Skeletal muscle cell (primary cell): ENCODE measurements at regions not wholly inside any gene's neighbourhood (a gene's known extent, or its start where the extent isn't known, plus 50 kb on each side); places are given as distances from the start of the nearest gene placed in this dataset.
"Not testable (repeated sequence)": the region's sequence is repeated elsewhere in the genome, so short reads cannot be mapped to it uniquely, and the experiment has no call there.

ENCODE experiments used
- DNase-seq: peaks from one replicate; pipeline ENCODE4 v3.0.0-alpha.2; 2010; ENCODE audit warnings: low read depth
- H3K4me3 ChIP-seq: 2 replicates; pipeline ENCODE4 v1.5.1; 2011; ENCODE audit warnings: low read depth, mild to moderate bottlenecking, control low read depth, low read length, moderate library complexity

- peak; percentile 72 for DNase-seq
- H3K4me3 ChIP-seq = peak overlapping the region; percentile 27
Measured at GRCh38 chrX:40933706-40934425, 151.4 kb upstream of the USP9X start.

- DNase-seq = no peak
- no peak overlapping the region for H3K4me3 ChIP-seq
Measured at GRCh38 chrX:40936827-40937226, 148.4 kb upstream of the USP9X start.

GRCh38 chrX:40938423-40938822 is 146.8 kb upstream of the USP9X start:
- no peak for DNase-seq
- no peak overlapping the region for H3K4me3 ChIP-seq

GRCh38 chrX:40943093-40943641 is 142.1 kb upstream of the USP9X start:
- DNase-seq = no peak
- H3K4me3 ChIP-seq = no peak overlapping the region

GRCh38 chrX:40945361-40945713 is 139.9 kb upstream of the USP9X start:
- peak; percentile 79 for DNase-seq
- no peak overlapping the region for H3K4me3 ChIP-seq

- DNase-seq = peak; percentile 65
- no peak overlapping the region for H3K4me3 ChIP-seq
Measured at GRCh38 chrX:40947276-40947675, 138.0 kb upstream of the USP9X start.

GRCh38 chrX:40949071-40949470 is 136.2 kb upstream of the USP9X start:
- no peak overlapping the region for H3K4me3 ChIP-seq
- DNase-seq = no peak

- no peak for DNase-seq
- no peak overlapping the region for H3K4me3 ChIP-seq
Measured at GRCh38 chrX:40950546-40950945, 134.7 kb upstream of the USP9X start.

- not testable (repeated sequence) for DNase-seq, H3K4me3 ChIP-seq
Measured at GRCh38 chrX:40951407-40951806, 133.8 kb upstream of the USP9X start.

GRCh38 chrX:40952855-40953254 is 132.4 kb upstream of the USP9X start:
- no peak overlapping the region for H3K4me3 ChIP-seq
- DNase-seq = no peak

GRCh38 chrX:40953369-40953768 is 131.9 kb upstream of the USP9X start:
- H3K4me3 ChIP-seq = no peak overlapping the region
- DNase-seq = no peak

GRCh38 chrX:40960041-40960440 is 125.2 kb upstream of the USP9X start:
- no peak for DNase-seq
- no peak overlapping the region for H3K4me3 ChIP-seq

- DNase-seq = no peak
- no peak overlapping the region for H3K4me3 ChIP-seq
Measured at GRCh38 chrX:40962793-40963407, 122.3 kb upstream of the USP9X start.

GRCh38 chrX:40964008-40964407 is 121.2 kb upstream of the USP9X start:
- DNase-seq = no peak
- no peak overlapping the region for H3K4me3 ChIP-seq

- H3K4me3 ChIP-seq = no peak overlapping the region
- no peak for DNase-seq
Measured at GRCh38 chrX:40964633-40965586, 120.3 kb upstream of the USP9X start.

- no peak for DNase-seq
- no peak overlapping the region for H3K4me3 ChIP-seq
Measured at GRCh38 chrX:40966213-40966820, 118.9 kb upstream of the USP9X start.

- DNase-seq = no peak
- no peak overlapping the region for H3K4me3 ChIP-seq
Measured at GRCh38 chrX:40968180-40968579, 117.1 kb upstream of the USP9X start.

GRCh38 chrX:40971736-40972135 is 113.5 kb upstream of the USP9X start:
- no peak for DNase-seq
- H3K4me3 ChIP-seq = no peak overlapping the region

GRCh38 chrX:40973619-40974018 is 111.6 kb upstream of the USP9X start:
- DNase-seq = no peak
- H3K4me3 ChIP-seq = no peak overlapping the region

GRCh38 chrX:40975951-40976350 is 109.3 kb upstream of the USP9X start:
- no peak overlapping the region for H3K4me3 ChIP-seq

More at GRCh38 chrX:40975951-40976350, 109.3 kb upstream of the USP9X start:
- DNase-seq = no peak
